ENCODE measurements at regions not wholly inside any gene's neighbourhood (a gene's known extent, or its start where the extent isn't known, plus 50 kb on each side); places are given as distances from the start of the nearest gene placed in this dataset.
"Not testable (repeated sequence)": the region's sequence is repeated elsewhere in the genome, so short reads cannot be mapped to it uniquely, and the experiment has no call there.

DNA sequence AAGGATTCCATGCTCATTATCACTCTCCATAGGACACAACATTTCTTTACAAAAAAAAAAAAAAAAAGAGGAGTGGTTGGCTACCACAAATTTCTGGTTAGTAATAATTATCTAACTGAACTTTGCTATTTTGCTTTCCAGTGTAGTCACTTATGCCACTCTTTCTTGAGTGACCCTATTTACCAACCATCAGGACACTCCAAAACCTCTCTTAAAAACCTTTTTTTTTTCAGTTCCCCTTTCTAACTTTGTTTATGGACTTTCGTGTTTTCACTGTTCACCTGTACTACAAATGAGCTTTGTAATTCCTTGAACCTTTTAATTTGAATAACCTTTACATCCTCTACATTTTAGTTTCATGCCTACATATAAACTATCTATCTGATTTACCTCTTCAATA, 686.5 kb upstream of the PCDH9 start:
- CTCF ChIA-PET, result no interaction called here
- POLR2A ChIA-PET, result no interaction called here

DNA sequence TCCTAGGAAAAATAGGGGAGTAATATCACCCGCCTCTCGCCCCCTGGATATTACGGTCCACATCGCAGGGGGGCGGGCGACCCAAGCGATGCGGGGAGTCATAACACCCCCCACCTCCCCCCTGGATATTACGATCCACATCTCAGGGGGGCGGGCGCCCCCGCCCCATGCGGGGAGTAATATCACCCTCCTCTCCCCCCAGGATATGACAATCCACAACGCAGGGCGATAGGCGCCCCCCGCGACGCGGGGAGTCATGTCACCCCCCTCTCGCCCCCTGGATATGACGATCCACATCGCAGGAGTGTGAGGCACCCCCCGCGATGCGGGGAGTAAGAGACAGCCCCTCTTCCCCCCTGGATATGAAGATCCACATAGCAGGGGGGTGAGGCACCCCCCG, 684.4 kb upstream of the PCDH9 start:
- ChIA-PET CTCF (no interaction called here), POLR2A (no interaction called here)

DNA sequence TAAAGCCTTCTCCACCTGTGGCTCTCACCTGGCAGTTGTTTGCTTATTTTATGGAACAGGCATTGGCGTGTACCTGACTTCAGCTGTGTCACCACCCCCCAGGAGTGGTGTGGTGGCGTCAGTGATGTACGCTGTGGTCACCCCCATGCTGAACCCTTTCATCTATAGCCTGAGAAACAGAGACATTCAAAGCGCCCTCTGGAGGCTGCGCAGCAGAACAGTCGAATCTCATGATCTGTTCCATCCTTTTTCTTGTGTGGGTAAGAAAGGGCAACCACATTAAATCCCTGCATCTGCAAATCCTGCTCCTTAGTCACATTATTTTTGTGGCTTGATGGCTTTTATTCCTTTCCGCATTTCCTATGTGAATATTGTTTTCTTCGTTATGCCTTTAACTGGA, 672.8 kb upstream of the PCDH9 start:
- POLR2A ChIA-PET, CTCF ChIA-PET: not testable (repeated sequence)

DNA sequence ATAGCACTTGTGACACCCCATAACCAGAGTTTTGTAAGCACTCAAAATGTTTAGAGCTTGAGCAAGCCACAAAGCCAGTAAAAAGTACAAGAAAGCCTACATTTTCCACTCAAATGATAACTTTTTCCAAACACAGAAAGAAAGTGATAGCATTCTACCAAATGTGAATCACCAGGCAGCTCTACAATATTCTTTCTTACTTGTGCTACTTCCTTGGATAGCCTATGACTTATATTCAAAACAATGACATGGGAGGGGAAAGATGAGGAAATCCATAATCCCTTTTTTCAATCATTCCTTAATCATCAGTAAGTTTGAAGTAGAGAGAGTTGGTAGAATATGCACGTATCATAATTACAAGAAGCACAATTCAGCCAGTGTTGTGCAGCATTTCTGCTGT, 650.8 kb upstream of the PCDH9 start:
- ChIA-PET POLR2A (no interaction called here), CTCF (no interaction called here)

DNA sequence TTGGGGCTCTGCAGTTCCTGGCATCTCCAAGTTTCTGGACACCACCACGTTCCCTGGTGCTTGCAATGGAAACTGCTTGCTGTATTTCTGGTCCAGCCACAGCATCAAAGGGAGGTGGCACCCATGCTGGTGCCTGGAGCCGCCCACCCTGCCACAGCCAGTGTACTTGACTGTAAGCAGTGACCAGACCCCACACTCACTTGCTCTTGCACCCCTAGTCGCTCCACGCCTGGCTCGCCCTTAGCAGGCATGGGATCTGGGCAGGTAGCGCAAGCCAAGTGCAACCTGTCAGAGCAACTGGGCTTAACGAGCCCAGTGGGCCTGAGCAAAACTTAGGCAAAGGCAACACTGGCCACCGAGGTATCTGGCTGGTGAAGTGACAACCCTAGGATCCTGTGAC, 648.2 kb upstream of the PCDH9 start:
- ChIA-PET POLR2A (no interaction called here), CTCF (no interaction called here)

DNA sequence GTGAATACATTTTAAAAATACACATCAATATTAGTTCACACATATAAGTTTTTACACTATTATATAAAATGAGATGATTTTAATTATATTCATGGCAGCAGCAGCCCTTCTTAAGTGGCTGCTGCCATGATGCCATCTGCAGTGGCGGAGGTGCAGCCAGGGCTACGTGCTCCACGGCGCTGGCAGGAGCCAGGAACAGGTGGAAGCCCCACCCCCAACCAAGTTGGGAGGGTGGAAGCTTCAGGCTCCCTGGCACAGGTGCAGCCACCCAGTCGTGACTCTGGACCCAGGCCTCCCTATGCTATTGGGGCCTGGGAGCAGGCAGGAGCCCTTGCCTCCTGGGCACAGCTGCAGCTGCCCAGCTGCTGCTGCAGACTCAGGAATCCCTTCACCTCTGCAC, 646.9 kb upstream of the PCDH9 start:
- CTCF ChIA-PET, result no interaction called here
- POLR2A ChIA-PET, result no interaction called here

DNA sequence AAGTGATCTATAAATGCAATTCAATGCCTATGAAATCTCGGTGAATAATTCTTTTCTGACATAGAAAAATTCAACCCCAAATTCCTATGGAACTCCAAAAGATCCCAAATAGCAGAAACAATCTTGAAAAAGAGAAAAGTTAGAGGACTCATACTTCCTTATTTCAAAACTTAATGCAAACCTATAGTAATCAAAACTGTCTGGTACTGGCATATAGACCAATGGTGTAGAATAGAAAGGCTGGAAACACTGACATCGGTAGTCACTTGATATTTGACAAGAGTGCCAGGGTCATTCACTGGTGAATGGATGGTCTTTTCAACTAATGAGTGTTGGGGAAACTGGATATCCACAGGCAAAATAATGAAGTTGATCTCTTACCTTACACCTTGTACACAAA, 637.1 kb upstream of the PCDH9 start:
- ChIA-PET CTCF (no interaction called here), POLR2A (no interaction called here)

DNA sequence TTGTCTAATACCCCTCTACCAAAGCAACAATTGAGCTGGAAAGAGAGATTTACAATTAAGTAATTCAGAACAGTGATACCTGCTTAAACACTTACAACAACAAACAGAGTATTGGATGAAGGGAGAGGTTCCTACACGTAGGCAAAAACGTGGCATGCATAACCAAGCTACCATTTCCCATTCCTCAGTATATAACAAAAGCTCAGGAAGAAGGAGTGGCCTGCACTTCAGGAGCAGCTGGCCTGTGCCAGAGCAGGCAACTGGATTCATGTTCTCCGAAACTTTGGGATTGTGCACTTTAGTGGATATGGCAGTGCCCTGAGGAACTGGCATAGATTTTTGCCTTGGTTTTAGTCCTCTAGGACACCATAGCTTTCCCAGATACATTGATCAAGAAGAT, 630.2 kb upstream of the PCDH9 start:
- ChIA-PET POLR2A (no interaction called here), CTCF (no interaction called here)

DNA sequence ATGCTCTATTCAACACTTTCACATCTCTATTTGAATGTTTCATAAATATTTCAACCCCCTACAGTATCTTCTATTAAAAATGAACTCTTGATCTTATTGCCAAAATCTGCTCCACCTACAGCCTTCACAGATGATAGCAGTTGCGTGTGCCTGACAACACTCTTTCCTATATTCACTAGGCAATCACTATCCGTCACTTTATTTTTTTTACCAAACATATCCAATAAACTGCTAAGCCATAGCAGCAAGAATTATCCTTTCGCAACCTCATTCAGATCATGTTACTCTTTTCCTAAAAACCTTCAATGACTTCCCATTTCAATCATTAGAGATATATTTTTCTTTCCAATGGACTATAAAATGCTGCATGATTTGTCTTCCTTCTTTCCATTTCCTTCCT, 629.8 kb upstream of the PCDH9 start:
- CTCF ChIA-PET, result interaction anchor here (0.6 kb wide), 1 partner anchor 287 kb away, joined by 3 read pairs; no protein-coding TSS in a partner anchor
- POLR2A ChIA-PET, result no interaction called here

DNA sequence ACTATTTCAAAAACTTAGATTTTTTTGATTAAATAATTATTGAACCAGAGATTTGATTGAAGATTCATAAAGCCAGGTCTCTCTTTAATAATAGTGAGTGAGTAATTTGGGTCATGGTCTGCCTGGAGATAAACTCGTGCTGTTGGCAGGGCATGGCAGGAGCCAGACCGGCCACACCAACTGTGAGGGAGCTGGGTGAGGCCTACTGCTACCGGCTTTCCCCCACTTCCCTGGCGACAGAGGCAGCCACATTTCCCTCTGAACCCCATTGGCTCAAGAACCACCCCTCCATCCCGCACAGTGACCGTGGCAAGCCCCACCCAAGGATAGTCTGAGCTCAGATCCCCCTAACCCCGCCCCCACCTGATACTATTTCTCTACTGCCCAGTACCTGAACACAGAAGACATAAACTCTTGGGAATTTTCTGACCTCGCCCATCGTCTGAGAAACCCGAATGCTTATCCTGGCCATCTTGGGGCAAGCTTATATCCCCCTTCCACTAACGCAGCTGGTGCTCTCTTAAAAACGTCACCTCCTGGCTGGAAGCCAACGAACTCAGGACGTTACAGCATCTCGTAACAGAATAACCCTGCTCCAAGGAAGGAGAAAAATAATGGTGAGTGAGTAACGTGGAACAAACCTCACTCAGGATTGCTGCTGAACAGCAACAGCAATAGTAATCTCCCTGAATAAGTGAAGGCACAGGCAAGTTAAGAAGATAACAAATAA, 627.6 kb upstream of the PCDH9 start:
- ChIA-PET CTCF (interaction anchor here (0.7 kb wide), 1 partner anchor 1802 kb away, joined by 6 read pairs; no protein-coding TSS in a partner anchor), POLR2A (no interaction called here)

DNA sequence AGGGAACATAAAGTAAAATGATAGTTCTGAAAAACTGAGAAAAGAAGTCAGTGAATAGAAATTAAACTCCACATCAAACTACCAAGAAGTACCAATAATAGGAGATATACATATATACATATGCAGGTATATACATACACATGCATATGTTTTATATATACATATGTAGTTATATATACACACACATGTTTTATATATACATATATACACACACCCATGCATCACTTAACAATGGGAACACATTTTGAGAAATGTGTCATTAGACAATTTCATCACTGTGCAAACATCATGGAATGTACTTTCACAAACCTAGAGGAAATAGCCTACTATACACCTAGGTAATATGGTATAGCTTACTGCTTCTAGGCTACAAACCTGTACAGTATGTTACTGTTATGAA, 626.8 kb upstream of the PCDH9 start:
- ChIA-PET POLR2A (no interaction called here), CTCF (no interaction called here)

DNA sequence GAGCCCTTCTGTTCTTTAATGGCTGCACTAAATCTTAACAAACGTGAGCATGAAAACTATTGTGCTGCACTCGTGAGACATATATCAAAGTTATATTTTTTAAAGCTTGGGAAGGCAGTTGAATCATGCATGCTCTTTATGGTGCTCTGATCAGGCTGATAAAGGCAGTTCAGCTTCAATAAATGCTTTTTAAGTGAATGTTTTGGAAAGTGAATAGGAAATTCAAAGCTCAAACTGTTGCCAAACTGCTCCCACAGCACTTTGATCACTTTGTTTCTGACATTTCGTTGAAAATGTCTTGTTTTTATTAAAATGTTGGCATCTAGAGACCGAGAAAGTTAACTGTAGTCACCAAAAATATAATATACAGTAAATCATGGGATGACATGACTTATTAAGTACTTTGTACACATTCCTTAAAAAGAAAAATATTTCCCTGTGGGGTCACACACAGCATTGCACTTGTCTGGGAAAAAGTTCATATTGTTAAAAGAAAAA, 625.7 kb upstream of the PCDH9 start:
- POLR2A ChIA-PET, result no interaction called here
- CTCF ChIA-PET, result no interaction called here

DNA sequence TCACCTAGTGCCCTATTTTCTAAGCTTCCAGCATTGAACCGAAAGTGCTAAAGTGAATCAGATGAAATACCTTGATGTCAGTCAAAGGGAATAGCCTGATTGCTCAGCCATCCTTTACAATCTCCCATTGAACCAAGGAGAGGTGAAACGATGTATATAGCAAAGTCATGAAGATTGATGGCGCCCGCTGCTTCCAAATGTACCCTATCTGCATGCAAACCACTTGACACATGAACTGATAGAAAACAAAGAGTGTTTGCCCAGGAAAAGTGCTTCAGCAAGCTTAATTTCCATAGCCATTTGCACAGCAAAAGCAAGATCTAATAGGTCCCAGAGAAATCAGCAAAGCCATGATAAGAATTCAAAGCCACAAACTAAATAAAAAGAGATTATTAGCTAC, 624.9 kb upstream of the PCDH9 start:
- CTCF ChIA-PET, result no interaction called here
- POLR2A ChIA-PET, result no interaction called here

DNA sequence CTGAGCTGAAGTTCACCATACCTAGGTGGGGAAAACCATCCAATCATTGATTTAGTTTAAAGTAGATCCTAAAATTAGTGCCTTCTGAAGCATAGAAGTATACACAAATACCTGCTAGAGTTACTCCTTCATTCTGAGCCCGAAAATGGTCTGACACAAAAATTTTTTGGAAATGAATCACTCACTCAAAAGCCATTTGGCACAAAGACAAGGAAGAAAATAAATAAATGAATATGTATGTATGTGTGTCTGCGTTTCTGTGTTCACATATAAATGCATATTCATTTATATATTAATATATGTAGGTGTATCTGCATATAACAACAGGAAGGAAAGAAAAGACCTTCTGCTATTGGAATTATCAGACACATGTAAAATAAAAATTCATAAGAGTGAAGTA, 614.4 kb upstream of the PCDH9 start:
- ChIA-PET CTCF (no interaction called here), POLR2A (no interaction called here)

DNA sequence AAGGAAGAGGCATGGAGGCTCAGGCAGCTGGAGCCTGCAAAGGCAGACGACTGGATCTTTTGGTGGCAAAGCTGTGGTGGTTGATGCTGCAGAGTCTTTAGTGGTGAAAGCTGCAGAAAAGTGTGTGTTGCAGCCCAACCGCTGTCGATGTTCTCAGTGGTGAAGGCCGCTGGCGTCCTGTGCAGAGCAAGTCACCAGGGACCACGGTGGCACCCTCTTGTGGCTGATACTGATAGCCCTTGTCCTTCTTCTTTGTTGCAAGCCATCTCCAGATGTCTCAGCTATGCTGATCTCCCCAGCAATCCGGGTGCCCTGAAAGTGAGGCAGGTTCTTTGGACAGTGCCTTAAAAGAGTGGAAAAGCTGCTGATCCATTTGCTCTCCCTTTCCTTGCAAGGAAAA, 610.9 kb upstream of the PCDH9 start:
- ChIA-PET CTCF (no interaction called here), POLR2A (no interaction called here)

DNA sequence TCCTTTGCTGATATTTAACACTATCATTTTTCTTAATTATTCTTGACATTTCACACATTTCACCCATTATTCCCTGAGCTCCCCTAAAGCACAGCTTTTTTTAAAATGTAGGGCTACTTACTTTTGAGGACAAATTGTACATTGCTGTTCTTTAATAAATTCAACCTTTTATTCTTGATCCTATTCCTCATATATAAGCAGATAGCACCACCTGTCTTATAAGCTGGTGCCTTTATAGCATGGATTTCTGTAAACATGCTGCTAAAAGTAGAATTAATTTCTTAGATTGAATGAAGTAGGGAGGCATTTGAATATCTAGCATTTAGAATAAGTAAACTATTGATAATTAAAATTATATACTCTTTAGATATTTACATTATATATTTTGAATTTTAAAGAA, 603.4 kb upstream of the PCDH9 start:
- ChIA-PET POLR2A (no interaction called here), CTCF (no interaction called here)

DNA sequence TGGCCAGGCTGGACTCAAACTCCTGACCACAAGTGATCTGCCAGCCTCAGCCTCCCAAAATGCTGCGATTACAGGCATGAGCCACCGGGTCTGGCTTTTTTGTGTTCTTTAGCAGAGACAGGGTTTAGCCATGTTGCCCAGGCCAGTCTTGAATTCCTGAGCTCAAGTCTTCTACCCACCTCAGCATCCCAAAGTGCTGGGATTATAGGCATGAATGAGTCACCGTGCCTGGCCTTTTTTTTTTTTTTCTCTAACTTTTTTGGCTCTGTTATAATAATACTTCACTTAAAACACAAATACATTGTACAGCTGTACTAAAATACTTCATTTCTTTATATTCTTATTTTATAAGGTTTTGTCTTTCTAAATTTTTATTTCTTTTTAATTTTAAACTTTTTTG, 599.5 kb upstream of the PCDH9 start:
- CTCF ChIA-PET, result no interaction called here
- POLR2A ChIA-PET, result no interaction called here

DNA sequence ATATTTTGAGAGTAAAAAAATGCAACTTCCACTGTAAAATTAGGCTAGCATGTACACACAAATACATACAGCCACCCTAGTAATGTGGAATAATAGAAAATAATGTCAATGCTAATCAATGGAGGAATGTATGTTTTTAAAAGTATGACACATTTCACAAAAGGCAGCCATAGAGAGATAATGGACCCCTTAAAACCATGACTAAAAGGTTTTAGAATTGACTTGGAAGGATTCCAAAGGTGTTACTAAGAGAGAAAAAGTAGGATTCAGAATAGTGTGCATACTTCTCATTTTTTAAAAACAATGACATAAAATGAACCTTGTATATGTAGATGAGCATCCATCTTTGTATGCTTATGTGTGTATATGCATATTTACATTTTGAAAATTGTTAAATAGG, 597.9 kb upstream of the PCDH9 start:
- ChIA-PET CTCF (no interaction called here), POLR2A (no interaction called here)

DNA sequence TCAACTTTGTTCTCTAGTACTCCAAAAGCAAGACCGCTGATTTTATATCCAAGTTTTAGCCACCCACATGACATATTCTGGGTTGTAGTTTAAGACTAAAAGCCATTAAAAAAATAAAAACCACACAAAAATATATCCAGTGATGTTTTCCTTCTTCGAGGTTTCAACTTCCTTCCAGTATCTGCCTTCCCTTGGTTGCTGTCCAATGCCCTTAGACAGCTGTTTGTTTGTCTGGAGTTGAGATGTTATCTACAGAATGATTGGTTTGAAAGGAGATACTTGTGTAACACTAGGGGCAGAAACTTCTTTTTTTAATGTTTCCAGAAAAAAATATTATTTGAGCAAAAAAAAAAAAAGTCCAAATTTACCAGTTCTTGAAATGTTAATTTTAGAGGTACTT, 591.5 kb upstream of the PCDH9 start:
- CTCF ChIA-PET, result no interaction called here
- POLR2A ChIA-PET, result no interaction called here

DNA sequence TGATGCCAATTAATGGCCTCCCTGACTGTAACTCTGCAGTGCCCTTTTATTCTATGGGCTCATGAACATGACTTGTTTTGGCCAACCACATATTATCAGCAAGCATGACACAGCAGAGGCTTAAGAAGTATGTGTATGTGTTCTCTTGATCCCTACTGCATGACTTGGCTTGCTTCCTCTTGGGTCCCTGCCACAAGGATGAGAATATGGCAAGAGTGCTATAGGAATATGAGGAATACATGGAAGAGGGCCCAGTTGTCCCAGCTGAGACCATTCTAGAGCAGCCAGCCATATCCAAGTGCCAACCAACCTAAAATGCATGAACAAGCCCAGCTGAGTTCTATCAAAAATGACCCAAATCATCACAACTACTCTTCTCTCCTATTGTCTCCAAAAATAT, 576.7 kb upstream of the PCDH9 start:
- ChIA-PET CTCF (no interaction called here), POLR2A (no interaction called here)

DNA sequence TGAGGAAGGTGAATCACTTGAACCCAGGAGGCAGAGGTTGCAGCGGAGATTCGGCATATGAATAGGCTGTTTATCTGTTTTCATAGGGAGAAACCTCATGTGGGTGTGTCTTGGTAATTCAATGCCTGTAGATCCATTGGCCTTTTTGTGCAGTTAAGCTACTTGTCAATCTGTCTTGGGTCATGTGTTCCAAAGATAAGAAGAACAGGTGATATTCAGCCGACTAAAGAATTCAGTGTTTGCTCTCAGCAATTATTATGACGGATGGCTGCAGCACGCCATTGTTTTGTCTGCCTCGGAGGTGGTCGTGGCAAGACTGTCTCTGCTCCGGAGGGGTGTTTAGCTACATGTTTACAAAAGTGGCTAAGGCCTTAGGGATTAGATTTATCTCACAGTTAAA, 573.0 kb upstream of the PCDH9 start:
- CTCF ChIA-PET, result no interaction called here
- POLR2A ChIA-PET, result no interaction called here

DNA sequence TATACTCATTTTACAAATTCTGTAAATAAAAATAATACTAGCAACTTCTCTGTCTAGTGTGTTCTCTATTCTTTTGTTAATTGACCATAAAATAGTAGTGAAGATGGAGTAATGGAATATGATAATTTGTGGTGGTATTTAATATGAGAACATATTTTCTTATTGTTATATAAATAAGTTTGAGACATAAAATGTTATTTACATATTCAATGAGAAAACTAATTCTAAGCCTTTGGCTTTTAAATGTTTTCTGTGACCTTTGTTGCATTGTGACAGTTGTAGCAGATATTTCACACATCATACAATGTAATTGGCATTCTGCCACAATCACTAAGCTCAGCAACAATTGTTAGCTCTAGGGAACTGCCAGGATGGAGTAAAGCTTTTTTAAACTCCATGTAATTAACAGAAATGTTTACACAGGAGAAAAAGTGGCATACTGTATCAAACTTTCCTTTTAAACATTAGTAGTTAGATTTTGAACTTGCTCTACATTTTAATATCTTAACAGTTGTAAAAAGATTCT, 562.1 kb upstream of the PCDH9 start:
- ChIA-PET CTCF (no interaction called here), POLR2A (no interaction called here)

DNA sequence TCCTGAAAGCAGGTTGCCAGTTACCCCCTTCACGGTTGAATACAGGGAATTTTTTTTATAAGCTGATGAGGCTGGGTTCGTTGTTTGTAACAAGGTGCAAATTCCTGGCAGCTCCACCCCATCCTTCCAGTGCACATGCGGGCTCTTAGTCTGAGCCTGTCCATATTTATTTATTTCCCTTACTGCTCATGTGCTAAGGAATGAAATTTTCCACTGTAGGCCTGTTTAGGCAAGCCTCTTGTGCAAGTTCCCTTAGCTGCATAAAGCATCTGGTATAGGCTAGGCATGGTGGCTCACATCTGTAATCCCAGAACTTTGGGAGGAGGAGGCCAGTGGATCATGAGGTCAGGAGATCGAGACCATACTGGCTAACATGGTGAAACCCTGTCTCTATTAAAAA, 560.9 kb upstream of the PCDH9 start:
- CTCF ChIA-PET, result no interaction called here
- POLR2A ChIA-PET, result no interaction called here
